HG03039 (cell line): ENCODE measurements at regions not wholly inside any gene's neighbourhood (a gene's known extent, or its start where the extent isn't known, plus 50 kb on each side); places are given as distances from the start of the nearest gene placed in this dataset.

Source experiments
- ATAC-seq: cut with Tn5 transposase; IDR thresholded peaks from one replicate; pipeline ENCODE4 v1.9.1; 2021; ENCODE audit warnings: mild to moderate bottlenecking, moderate library complexity; ENCODE audit not compliant: unreplicated experiment

GRCh38 chr10:118537623-118538022 is 57.8 kb downstream of the PRLHR start:
- ATAC-seq, result no peak

- no peak for ATAC-seq
These were observed 61.3 kb downstream of the PRLHR start for GRCh38 chr10:118534136-118534535.

- no peak for ATAC-seq
These were observed 64.2 kb downstream of the PRLHR start for GRCh38 chr10:118531105-118531852.

- no peak for ATAC-seq
These were observed 67.0 kb downstream of the PRLHR start for GRCh38 chr10:118528426-118528825.

GRCh38 chr10:118523775-118524174 is 71.7 kb downstream of the PRLHR start:
- no peak for ATAC-seq

- no peak for ATAC-seq
These were observed 72.5 kb downstream of the PRLHR start for GRCh38 chr10:118522791-118523498.

- no peak for ATAC-seq
These were observed 73.9 kb downstream of the PRLHR start for GRCh38 chr10:118521415-118522117.

- ATAC-seq, result no peak
These were observed 75.2 kb downstream of the PRLHR start for GRCh38 chr10:118520116-118520742.

GRCh38 chr10:118518095-118518494 is 77.4 kb downstream of the PRLHR start:
- no peak for ATAC-seq

- no peak for ATAC-seq
These were observed 78.7 kb downstream of the PRLHR start for GRCh38 chr10:118516716-118517115.

GRCh38 chr10:118513174-118513573 is 82.3 kb downstream of the PRLHR start:
- ATAC-seq, result no peak

- ATAC-seq, result no peak
These were observed 83.7 kb downstream of the PRLHR start for GRCh38 chr10:118511711-118512110.

GRCh38 chr10:118508863-118509262 is 86.6 kb downstream of the PRLHR start:
- no peak for ATAC-seq

GRCh38 chr10:118508355-118508754 is 87.1 kb downstream of the PRLHR start:
- no peak for ATAC-seq

GRCh38 chr10:118506671-118507590 is 88.5 kb downstream of the PRLHR start:
- no peak for ATAC-seq

- ATAC-seq, result no peak
These were observed 90.1 kb downstream of the PRLHR start for GRCh38 chr10:118505363-118505762.

GRCh38 chr10:118504467-118505205 is 90.8 kb downstream of the PRLHR start:
- no peak for ATAC-seq

GRCh38 chr10:118504044-118504443 is 91.4 kb downstream of the PRLHR start:
- no peak for ATAC-seq

- ATAC-seq, result no peak
These were observed 92.3 kb downstream of the PRLHR start for GRCh38 chr10:118503192-118503591.
